TTC549 (cell line): ENCODE measurements at regions not wholly inside any gene's neighbourhood (a gene's known extent, or its start where the extent isn't known, plus 50 kb on each side); places are given as distances from the start of the nearest gene placed in this dataset.
"Not testable (repeated sequence)": the region's sequence is repeated elsewhere in the genome, so short reads cannot be mapped to it uniquely, and the experiment has no call there.

Experiments
- FAIRE-seq: peaks from 2 replicates; lab custom pipeline; 2012; peaks lifted over from hg19 to GRCh38; lab: Jason Lieb, UNC

- no peak for FAIRE-seq
These were observed 715.8 kb upstream of the HS3ST5 start for GRCh38 chr6:115058414-115059211.

GRCh38 chr6:115055579-115055978, 712.8 kb upstream of the HS3ST5 start:
- no peak for FAIRE-seq

GRCh38 chr6:115054242-115054641, 711.4 kb upstream of the HS3ST5 start:
- not testable (repeated sequence) for FAIRE-seq

GRCh38 chr6:115053169-115053860, 710.5 kb upstream of the HS3ST5 start:
- FAIRE-seq = no peak

GRCh38 chr6:115016593-115016992, 673.8 kb upstream of the HS3ST5 start:
- no peak for FAIRE-seq

GRCh38 chr6:115004982-115005381, 662.2 kb upstream of the HS3ST5 start:
- FAIRE-seq = no peak

GRCh38 chr6:115004204-115004603, 661.4 kb upstream of the HS3ST5 start:
- no peak for FAIRE-seq

GRCh38 chr6:115001731-115002350, 659.0 kb upstream of the HS3ST5 start:
- no peak for FAIRE-seq

GRCh38 chr6:115000736-115001135, 657.9 kb upstream of the HS3ST5 start:
- no peak for FAIRE-seq

GRCh38 chr6:114998492-114998891, 655.7 kb upstream of the HS3ST5 start:
- no peak for FAIRE-seq

GRCh38 chr6:114997813-114998292, 655.0 kb upstream of the HS3ST5 start:
- FAIRE-seq = no peak

GRCh38 chr6:114995526-114995925, 652.7 kb upstream of the HS3ST5 start:
- no peak for FAIRE-seq

- no peak for FAIRE-seq
These were observed 646.6 kb upstream of the HS3ST5 start for GRCh38 chr6:114989279-114989964.

- FAIRE-seq = no peak
These were observed 644.5 kb upstream of the HS3ST5 start for GRCh38 chr6:114987281-114987680.

- no peak for FAIRE-seq
These were observed 612.5 kb upstream of the HS3ST5 start for GRCh38 chr6:114955363-114955762.

GRCh38 chr6:114952229-114952628, 609.4 kb upstream of the HS3ST5 start:
- FAIRE-seq = no peak

- FAIRE-seq = no peak
These were observed 602.6 kb upstream of the HS3ST5 start for GRCh38 chr6:114945392-114945791.

GRCh38 chr6:114941078-114941477, 598.3 kb upstream of the HS3ST5 start:
- no peak for FAIRE-seq

GRCh38 chr6:114940181-114940580, 597.4 kb upstream of the HS3ST5 start:
- FAIRE-seq = no peak

GRCh38 chr6:114939630-114940029, 596.8 kb upstream of the HS3ST5 start:
- FAIRE-seq = no peak

GRCh38 chr6:114936080-114936479, 593.3 kb upstream of the HS3ST5 start:
- no peak for FAIRE-seq

GRCh38 chr6:114934079-114934478, 591.3 kb upstream of the HS3ST5 start:
- no peak for FAIRE-seq

GRCh38 chr6:114928731-114929130, 585.9 kb upstream of the HS3ST5 start:
- not testable (repeated sequence) for FAIRE-seq
